ENCODE measurements at regions not wholly inside any gene's neighbourhood (a gene's known extent, or its start where the extent isn't known, plus 50 kb on each side); places are given as distances from the start of the nearest gene placed in this dataset.

GRCh38 chr11:134488512-134488911 lies 76.5 kb upstream of the B3GAT1 start:
- Histone ChIP-seq H2AFZ (ENCODE audit: low read depth, low read length, poor library complexity, severe bottlenecking) (no peak overlapping the region), H3K4me1 (ENCODE audit: control insufficient read depth in 1 of 2, insufficient read depth in 2 of 2, low read length in 2 of 2) (no peaks in the 10 kb centered on the region), H3K79me2 (ENCODE audit: insufficient read depth, low read length) (no peaks in the 10 kb centered on the region), H3K36me3 (ENCODE audit: control insufficient read depth in 1 of 2, insufficient read depth in 2 of 2, low read length in 2 of 2) (no peaks in the 10 kb centered on the region), H3K4me2 (ENCODE audit: low read length) (no peak overlapping the region), H3K27ac (ENCODE audit: low read depth, low read length) (no peak overlapping the region), H4K20me1 (ENCODE audit: insufficient read depth) (no peaks in the 10 kb centered on the region), H3K4me3 (replicated peaks in 1 of 2; ENCODE audit: low read depth in 1 of 2, low read length in 2 of 2) (no peak overlapping the region), H3K9me2 (ENCODE audit: insufficient read depth) (no peaks in the 10 kb centered on the region), H3K9ac (ENCODE audit: low read length) (no peak overlapping the region), H3K9me3 (ENCODE audit: control insufficient read depth in 1 of 2, insufficient read depth in 1 of 2, low read depth in 1 of 2, low read length in 2 of 2) (no peaks in the 10 kb centered on the region), H3K27me3 (ENCODE audit: insufficient read depth, low read length) (peaks cover 17% of the 10 kb centered on the region)
- RAD21 ChIA-PET (ENCODE audit: low non-redundant PET in 1 of 2, low total read pairs in 2 of 2, uncharacterized antibody in 2 of 2, unreplicated experiment in 2 of 2) = no interaction called here
- POLR2A ChIA-PET = no interaction called here
- CTCF ChIA-PET = no interaction called here
- no peak for ATAC-seq
- BruUV-seq (replicated peaks) = no TSS peak
- no peak for TF ChIP-seq TCF7L2 (IDR thresholded peaks at IDR 0.05; ENCODE audit: borderline replicate concordance, extremely low read depth, insufficient read depth, insufficient read length)
- no peak for TF ChIP-seq CTCF (IDR thresholded peaks at IDR 0.05 in 2 of 3, conservative IDR thresholded peaks at IDR 0.05 in 1 of 3; ENCODE audit: borderline replicate concordance in 1 of 3, insufficient read depth in 1 of 3, low read depth in 2 of 3, low read length in 2 of 3)
- TF ChIP-seq POLR2AphosphoS5 (IDR thresholded peaks at IDR 0.05; ENCODE audit: low read depth, low read length) = no peak
- TF ChIP-seq EZH2 (IDR thresholded peaks at IDR 0.05) = no peak
- intact Hi-C loops (cut with micrococcal nuclease) = no loop called here
- DNase-seq (ENCODE audit: low read depth, low spot score) = no peak

- Histone ChIP-seq H3K9me2 (ENCODE audit: insufficient read depth) (no peaks in the 10 kb centered on the region), H3K27me3 (ENCODE audit: insufficient read depth, low read length) (peaks cover 26% of the 10 kb centered on the region), H3K9me3 (ENCODE audit: control insufficient read depth in 1 of 2, insufficient read depth in 1 of 2, low read depth in 1 of 2, low read length in 2 of 2) (no peaks in the 10 kb centered on the region), H3K4me3 (replicated peaks in 1 of 2; ENCODE audit: low read depth in 1 of 2, low read length in 2 of 2) (no peak overlapping the region), H3K27ac (ENCODE audit: low read depth, low read length) (no peak overlapping the region), H3K4me2 (ENCODE audit: low read length) (no peak overlapping the region), H3K9ac (ENCODE audit: low read length) (no peak overlapping the region), H3K4me1 (ENCODE audit: control insufficient read depth in 1 of 2, insufficient read depth in 2 of 2, low read length in 2 of 2) (no peaks in the 10 kb centered on the region), H3K79me2 (ENCODE audit: insufficient read depth, low read length) (no peaks in the 10 kb centered on the region), H3K36me3 (ENCODE audit: control insufficient read depth in 1 of 2, insufficient read depth in 2 of 2, low read length in 2 of 2) (no peaks in the 10 kb centered on the region), H4K20me1 (ENCODE audit: insufficient read depth) (no peaks in the 10 kb centered on the region), H2AFZ (ENCODE audit: low read depth, low read length, poor library complexity, severe bottlenecking) (no peak overlapping the region)
- ChIA-PET RAD21 (ENCODE audit: low non-redundant PET in 1 of 2, low total read pairs in 2 of 2, uncharacterized antibody in 2 of 2, unreplicated experiment in 2 of 2) (no interaction called here), POLR2A (no interaction called here), CTCF (no interaction called here)
- ATAC-seq (no peak), DNase-seq (ENCODE audit: low read depth, low spot score) (no peak)
- intact Hi-C loops (cut with micrococcal nuclease) = no loop called here
- BruUV-seq (replicated peaks) = no TSS peak
- TF ChIP-seq ELF1 (IDR thresholded peaks at IDR 0.05; ENCODE audit: borderline replicate concordance, low read depth) = no peak
- no peak for TF ChIP-seq EZH2phosphoT487 (IDR thresholded peaks at IDR 0.05; ENCODE audit: borderline replicate concordance)
- no peak for TF ChIP-seq ATF3 (IDR thresholded peaks at IDR 0.05)
- no peak for TF ChIP-seq ZNF274 (IDR thresholded peaks at IDR 0.05; ENCODE audit: low read depth, low read length)
- TF ChIP-seq POLR2AphosphoS5 (IDR thresholded peaks at IDR 0.05; ENCODE audit: low read depth, low read length) = no peak
- TF ChIP-seq EZH2 (IDR thresholded peaks at IDR 0.05) = no peak
- TF ChIP-seq CBX3 (IDR thresholded peaks at IDR 0.05; ENCODE audit: low read depth) = no peak
- TF ChIP-seq YY1 (IDR thresholded peaks at IDR 0.05; ENCODE audit: extremely low read depth, insufficient replicate concordance, low read depth, low read length) = no peak
- no peak for TF ChIP-seq FOSL1 (IDR thresholded peaks at IDR 0.05; ENCODE audit: low read depth)
- no peak for TF ChIP-seq JUND (IDR thresholded peaks at IDR 0.05)
- TF ChIP-seq ZFX (IDR thresholded peaks at IDR 0.05) = no peak
Measured at GRCh38 chr11:134487696-134488095, 75.7 kb upstream of the B3GAT1 start.

Data from HCT116 (cell line).